ENCODE measurements at regions not wholly inside any gene's neighbourhood (a gene's known extent, or its start where the extent isn't known, plus 50 kb on each side); places are given as distances from the start of the nearest gene placed in this dataset.

DNA sequence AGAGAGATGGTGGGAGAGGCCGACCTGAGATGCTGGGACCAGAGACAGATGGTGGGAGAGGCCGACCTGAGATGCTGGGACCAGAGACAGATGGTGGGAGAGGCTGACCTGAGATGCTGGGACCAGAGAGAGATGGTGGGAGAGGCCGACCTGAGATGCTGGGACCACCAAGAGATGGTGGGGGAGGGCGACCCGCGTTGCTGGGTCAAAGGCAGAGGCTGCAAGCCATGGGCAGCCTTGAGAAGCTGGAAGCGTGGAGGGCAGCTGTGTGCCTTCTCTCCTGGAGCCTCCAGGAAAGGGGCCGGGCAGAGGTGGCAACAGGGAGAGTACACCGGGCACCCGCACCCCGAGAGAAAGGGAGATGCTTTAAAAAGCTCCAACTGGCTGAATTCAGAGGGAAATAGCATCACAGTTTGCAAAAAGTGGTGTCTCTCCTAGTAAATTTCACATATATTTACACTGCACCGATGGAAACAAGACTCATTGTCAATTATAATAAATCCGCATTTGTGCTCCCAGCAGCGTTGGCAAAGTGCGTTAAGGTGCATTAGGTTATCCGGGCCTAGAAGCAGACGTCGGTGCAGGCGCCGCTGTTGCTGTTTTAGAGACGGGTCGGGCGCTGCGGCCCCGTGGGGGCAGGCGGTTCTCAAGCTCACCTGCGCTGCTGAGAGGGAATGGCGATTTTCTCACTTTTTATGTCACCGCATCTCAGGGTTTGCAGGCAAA is 132.4 kb downstream of the DLL1 start:
- FAIRE-seq, result no peak
- Histone ChIP-seq H4K20me1 (ENCODE audit: insufficient read depth, low read length) (no peaks in the 10 kb centered on the region), H3K9me3 (ENCODE audit: insufficient read depth, low read depth, low read length) (no peaks in the 10 kb centered on the region), H3K4me2 (ENCODE audit: low read length) (no peak overlapping the region), H3K9ac (ENCODE audit: low read length) (no peak overlapping the region), H3K36me3 (ENCODE audit: insufficient read depth, low read length) (no peaks in the 10 kb centered on the region), H3K79me2 (ENCODE audit: insufficient read depth, low read length) (no peaks in the 10 kb centered on the region), H3K4me1 (ENCODE audit: insufficient read depth, low read length) (no peaks in the 10 kb centered on the region), H2AFZ (ENCODE audit: low read depth, low read length) (no peak overlapping the region), H3K4me3 (ENCODE audit: insufficient read depth, low read depth, low read length) (no peak overlapping the region), H3K27ac (ENCODE audit: low read depth, low read length) (no peak overlapping the region), H3K27me3 (ENCODE audit: insufficient read depth, low read length) (no peaks in the 10 kb centered on the region)
- no peak overlapping the region for H3K27ac Mint-ChIP-seq (ENCODE audit: unreplicated experiment)
- peaks cover 2% of the 10 kb centered on the region for H3K9me3 Mint-ChIP-seq (ENCODE audit: unreplicated experiment)
- H3K4me1 Mint-ChIP-seq (ENCODE audit: low read depth, unreplicated experiment), result no peaks in the 10 kb centered on the region
- no peak for DNase-seq (ENCODE audit: low read depth)
- no peaks in the 10 kb centered on the region for H3K36me3 Mint-ChIP-seq (ENCODE audit: low read depth, unreplicated experiment)
- TF ChIP-seq EZH2 (IDR thresholded peaks at IDR 0.05; ENCODE audit: insufficient read depth, low read length), result no peak
- TF ChIP-seq, protein P1, sequence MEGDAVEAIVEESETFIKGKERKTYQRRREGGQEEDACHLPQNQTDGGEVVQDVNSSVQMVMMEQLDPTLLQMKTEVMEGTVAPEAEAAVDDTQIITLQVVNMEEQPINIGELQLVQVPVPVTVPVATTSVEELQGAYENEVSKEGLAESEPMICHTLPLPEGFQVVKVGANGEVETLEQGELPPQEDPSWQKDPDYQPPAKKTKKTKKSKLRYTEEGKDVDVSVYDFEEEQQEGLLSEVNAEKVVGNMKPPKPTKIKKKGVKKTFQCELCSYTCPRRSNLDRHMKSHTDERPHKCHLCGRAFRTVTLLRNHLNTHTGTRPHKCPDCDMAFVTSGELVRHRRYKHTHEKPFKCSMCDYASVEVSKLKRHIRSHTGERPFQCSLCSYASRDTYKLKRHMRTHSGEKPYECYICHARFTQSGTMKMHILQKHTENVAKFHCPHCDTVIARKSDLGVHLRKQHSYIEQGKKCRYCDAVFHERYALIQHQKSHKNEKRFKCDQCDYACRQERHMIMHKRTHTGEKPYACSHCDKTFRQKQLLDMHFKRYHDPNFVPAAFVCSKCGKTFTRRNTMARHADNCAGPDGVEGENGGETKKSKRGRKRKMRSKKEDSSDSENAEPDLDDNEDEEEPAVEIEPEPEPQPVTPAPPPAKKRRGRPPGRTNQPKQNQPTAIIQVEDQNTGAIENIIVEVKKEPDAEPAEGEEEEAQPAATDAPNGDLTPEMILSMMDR (IDR thresholded peaks at IDR 0.05; ENCODE audit: insufficient read depth, low read depth, low read length), result no peak
- H3K4me3 Mint-ChIP-seq (ENCODE audit: unreplicated experiment), result no peak overlapping the region
- peaks cover 24% of the 10 kb centered on the region for H3K27me3 Mint-ChIP-seq (ENCODE audit: low read depth, unreplicated experiment)

DNA sequence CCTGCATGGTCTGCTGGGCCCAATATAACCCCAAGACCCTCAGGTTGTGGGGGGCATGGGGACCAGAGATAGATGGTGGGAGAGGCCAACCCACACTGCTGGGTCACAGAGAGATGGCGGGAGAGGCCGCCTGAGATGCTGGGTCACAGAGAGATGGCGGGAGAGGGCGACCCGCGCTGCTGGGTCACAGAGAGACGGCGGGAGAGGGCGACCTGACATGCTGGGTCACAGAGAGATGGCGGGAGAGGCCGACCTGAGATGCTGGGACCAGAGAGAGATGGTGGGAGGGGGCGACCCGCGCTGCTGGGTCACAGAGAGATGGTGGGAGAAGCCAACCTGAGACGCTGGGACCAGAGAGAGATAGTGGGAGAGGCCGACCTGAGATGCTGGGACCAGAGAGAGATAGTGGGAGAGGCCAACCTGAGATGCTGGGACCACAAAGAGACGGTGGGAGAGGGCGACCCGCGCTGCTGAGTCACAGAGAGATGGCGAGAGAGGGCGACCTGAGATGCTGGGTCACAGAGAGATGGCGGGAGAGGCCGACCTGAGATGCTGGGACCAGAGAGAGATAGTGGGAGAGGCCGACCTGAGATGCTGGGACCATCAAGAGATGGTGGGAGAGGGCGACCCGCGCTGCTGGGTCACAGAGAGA is 133.2 kb downstream of the DLL1 start:
- Mint-ChIP-seq H3K36me3 (ENCODE audit: low read depth, unreplicated experiment) (no peaks in the 10 kb centered on the region), H3K4me1 (ENCODE audit: low read depth, unreplicated experiment) (no peaks in the 10 kb centered on the region), H3K4me3 (ENCODE audit: unreplicated experiment) (no peak overlapping the region), H3K27ac (ENCODE audit: unreplicated experiment) (no peak overlapping the region), H3K9me3 (ENCODE audit: unreplicated experiment) (peaks cover 2% of the 10 kb centered on the region), H3K27me3 (ENCODE audit: low read depth, unreplicated experiment) (peaks cover 21% of the 10 kb centered on the region)
- DNase-seq (ENCODE audit: low read depth), result no peak
- no peak overlapping the region for H3K9ac ChIP-seq (ENCODE audit: low read length)
- peaks cover 1% of the 10 kb centered on the region for H3K4me1 ChIP-seq (ENCODE audit: insufficient read depth, low read length)
- no peaks in the 10 kb centered on the region for H3K9me3 ChIP-seq (ENCODE audit: insufficient read depth, low read depth, low read length)
- no peak overlapping the region for H3K4me3 ChIP-seq (ENCODE audit: insufficient read depth, low read depth, low read length)
- H3K4me2 ChIP-seq (ENCODE audit: low read length), result no peak overlapping the region
- no peaks in the 10 kb centered on the region for H3K79me2 ChIP-seq (ENCODE audit: insufficient read depth, low read length)
- H4K20me1 ChIP-seq (ENCODE audit: insufficient read depth, low read length), result no peaks in the 10 kb centered on the region
- no peak overlapping the region for H2AFZ ChIP-seq (ENCODE audit: low read depth, low read length)
- no peaks in the 10 kb centered on the region for H3K27me3 ChIP-seq (ENCODE audit: insufficient read depth, low read length)
- TF ChIP-seq, protein P1 (IDR thresholded peaks at IDR 0.05; ENCODE audit: insufficient read depth, low read depth, low read length), result no peak
- TF ChIP-seq EZH2 (IDR thresholded peaks at IDR 0.05; ENCODE audit: insufficient read depth, low read length), result no peak
- H3K27ac ChIP-seq (ENCODE audit: low read depth, low read length), result no peak overlapping the region
- no peaks in the 10 kb centered on the region for H3K36me3 ChIP-seq (ENCODE audit: insufficient read depth, low read length)
- no peak for FAIRE-seq

Measured in astrocyte (in vitro differentiated cells and primary cell).